PC-3 (cell line): ENCODE measurements at regions not wholly inside any gene's neighbourhood (a gene's known extent, or its start where the extent isn't known, plus 50 kb on each side); places are given as distances from the start of the nearest gene placed in this dataset.

Source experiments
- CTCF ChIP-seq: fragments of 300-600 bp; sonication (generic); conservative IDR thresholded peaks from 2 replicates; pipeline ENCODE4 v1.5.1; 2017; ENCODE audit warnings: antibody characterized with exemption, low read depth, mild to moderate bottlenecking, low read length
- EZH2 ChIP-seq: fragments of 300-600 bp; sonication (generic); IDR thresholded peaks from one replicate; pipeline ENCODE4 v1.6.1; 2017; ENCODE audit warnings: antibody characterized with exemption, mild to moderate bottlenecking, low read length; ENCODE audit not compliant: unreplicated experiment

- no peak for TF ChIP-seq EZH2
- TF ChIP-seq CTCF, result no peak
Observed at GRCh38 chr2:12289120-12289802, 427.5 kb upstream of the TRIB2 start.
